Keratinocyte (primary cell): ENCODE measurements at regions not wholly inside any gene's neighbourhood (a gene's known extent, or its start where the extent isn't known, plus 50 kb on each side); places are given as distances from the start of the nearest gene placed in this dataset.
"Not testable (repeated sequence)": the region's sequence is repeated elsewhere in the genome, so short reads cannot be mapped to it uniquely, and the experiment has no call there.

ENCODE experiments used
- EZH2 ChIP-seq: IDR thresholded peaks from one replicate; pipeline ENCODE4 v1.6.1; 2012; ENCODE audit warnings: inconsistent platforms, mild to moderate bottlenecking, low read length, moderate library complexity
- TF ChIP-seq, protein P1 (sequence below), 3 experiments: IDR thresholded peaks in 1 of 3; conservative IDR thresholded peaks in 1 of 3; optimal IDR thresholded peaks in 1 of 3; 2 replicates in 2 of 3; 3 replicates in 1 of 3; pipeline versions ENCODE3 to v1.5.1; 2011; ENCODE audit warnings: low read length in 3 of 3, mild to moderate bottlenecking in 3 of 3, moderate library complexity in 2 of 3, control low read depth in 1 of 3, inconsistent platforms in 1 of 3; ENCODE audit not compliant: insufficient read depth in 2 of 3; ENCODE audit errors: extremely low read depth in 1 of 3

DNA sequence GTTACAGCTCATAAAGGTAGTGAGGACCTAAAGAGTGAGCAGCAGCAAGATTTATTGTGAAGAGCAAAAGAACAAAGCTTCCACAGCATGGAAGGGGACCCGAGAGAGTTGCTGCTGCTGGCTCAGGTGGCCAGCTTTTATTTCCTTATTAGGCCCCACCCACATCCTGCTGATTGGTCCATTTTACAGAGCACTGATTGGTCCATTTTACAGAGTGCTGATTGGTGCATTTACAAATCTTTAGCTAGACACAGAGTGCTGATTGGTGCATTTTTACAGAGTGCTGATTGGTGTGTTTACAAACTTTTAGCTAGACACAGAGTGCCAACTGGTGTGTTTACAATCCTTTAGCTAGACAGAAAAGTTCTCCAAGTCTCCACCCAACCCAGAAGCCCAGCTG, 256.2 kb upstream of the HTR1E start:
- TF ChIP-seq, protein P1, sequence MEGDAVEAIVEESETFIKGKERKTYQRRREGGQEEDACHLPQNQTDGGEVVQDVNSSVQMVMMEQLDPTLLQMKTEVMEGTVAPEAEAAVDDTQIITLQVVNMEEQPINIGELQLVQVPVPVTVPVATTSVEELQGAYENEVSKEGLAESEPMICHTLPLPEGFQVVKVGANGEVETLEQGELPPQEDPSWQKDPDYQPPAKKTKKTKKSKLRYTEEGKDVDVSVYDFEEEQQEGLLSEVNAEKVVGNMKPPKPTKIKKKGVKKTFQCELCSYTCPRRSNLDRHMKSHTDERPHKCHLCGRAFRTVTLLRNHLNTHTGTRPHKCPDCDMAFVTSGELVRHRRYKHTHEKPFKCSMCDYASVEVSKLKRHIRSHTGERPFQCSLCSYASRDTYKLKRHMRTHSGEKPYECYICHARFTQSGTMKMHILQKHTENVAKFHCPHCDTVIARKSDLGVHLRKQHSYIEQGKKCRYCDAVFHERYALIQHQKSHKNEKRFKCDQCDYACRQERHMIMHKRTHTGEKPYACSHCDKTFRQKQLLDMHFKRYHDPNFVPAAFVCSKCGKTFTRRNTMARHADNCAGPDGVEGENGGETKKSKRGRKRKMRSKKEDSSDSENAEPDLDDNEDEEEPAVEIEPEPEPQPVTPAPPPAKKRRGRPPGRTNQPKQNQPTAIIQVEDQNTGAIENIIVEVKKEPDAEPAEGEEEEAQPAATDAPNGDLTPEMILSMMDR (optimal IDR thresholded peaks at IDR 0.05 in 1 of 3, IDR thresholded peaks at IDR 0.05 in 1 of 3, conservative IDR thresholded peaks at IDR 0.05 in 1 of 3; ENCODE audit: extremely low read depth in 1 of 3, insufficient read depth in 2 of 3, low read length in 3 of 3), result not testable (repeated sequence)
- TF ChIP-seq EZH2, result not testable (repeated sequence)
